ENCODE measurements at regions not wholly inside any gene's neighbourhood (a gene's known extent, or its start where the extent isn't known, plus 50 kb on each side); places are given as distances from the start of the nearest gene placed in this dataset.

DNA sequence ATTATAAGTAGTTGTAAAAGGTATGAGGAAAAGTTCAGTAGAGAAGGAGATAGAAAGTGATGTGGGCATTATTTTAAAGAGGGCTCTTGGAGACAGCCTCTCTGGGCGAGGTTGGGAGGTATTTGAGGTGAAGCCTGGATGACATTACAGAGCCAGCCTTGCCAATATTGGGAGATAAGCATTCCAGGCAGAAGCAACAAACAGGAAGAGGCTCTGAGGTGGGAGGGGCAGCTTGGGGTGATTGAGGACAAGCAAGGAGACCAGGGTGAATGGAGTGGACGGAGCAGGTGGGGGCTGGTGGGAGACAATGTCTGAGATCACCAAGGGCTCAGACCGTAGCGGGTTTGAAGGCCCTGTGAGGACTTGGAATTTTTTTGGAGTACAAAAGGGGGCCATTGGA, 87.3 kb downstream of the DYRK2 start:
- Histone ChIP-seq H3K4me1 (no peaks in the 10 kb centered on the region), H3K4me3 (no peak overlapping the region), H3K27ac (no peak overlapping the region), H3K9me3 (no peaks in the 10 kb centered on the region), H3K4me2 (no peak overlapping the region)
- TF ChIP-seq NR3C1 (IDR thresholded peaks at IDR 0.05), result no peak
- 65% methylated on average over 4 of the region's 4 CpGs for WGBS (ENCODE audit: missing lambda C conversion rate)
- no peak for DNase-seq (ENCODE audit: low read depth in 1 of 2, low spot score in 1 of 2)
- no peak for FAIRE-seq
- ChIA-PET CTCF (no interaction called here), POLR2A (no interaction called here)
- no peak for ATAC-seq

DNA sequence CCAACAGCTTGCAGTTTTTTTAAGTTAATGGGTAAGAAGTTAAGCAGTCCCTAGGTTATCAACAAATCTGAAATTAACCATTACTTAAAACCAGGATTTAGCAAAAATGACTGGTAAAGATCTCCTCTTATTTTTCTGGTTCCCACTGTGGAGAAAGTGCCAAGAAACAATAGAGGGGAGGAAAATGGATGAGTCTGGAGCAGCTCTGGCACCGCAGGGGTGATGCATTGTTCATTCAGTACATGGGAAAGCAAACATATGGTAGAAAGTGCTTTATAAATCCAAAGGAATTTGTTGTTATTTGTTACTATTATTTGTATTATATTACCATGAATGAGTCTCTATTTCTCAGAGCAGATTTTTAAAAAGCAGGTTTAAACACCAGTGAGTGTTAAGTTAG, 92.2 kb downstream of the DYRK2 start:
- DNase-seq (ENCODE audit: low read depth in 1 of 2, low spot score in 1 of 2) (no peak), FAIRE-seq (no peak), ATAC-seq (no peak)
- Histone ChIP-seq H3K4me1 (no peaks in the 10 kb centered on the region), H3K4me3 (no peak overlapping the region), H3K27ac (no peak overlapping the region), H3K4me2 (no peak overlapping the region), H3K9me3 (no peaks in the 10 kb centered on the region)
- ChIA-PET CTCF (no interaction called here), POLR2A (no interaction called here)
- TF ChIP-seq NR3C1 (IDR thresholded peaks at IDR 0.05) (no peak), HOXB13 (CRISPR knock-in tag; IDR thresholded peaks at IDR 0.05; ENCODE audit: low read depth) (no peak), BHLHE40 (IDR thresholded peaks at IDR 0.05; ENCODE audit: low read depth, low read length) (no peak), FOSB (CRISPR knock-in tag; IDR thresholded peaks at IDR 0.05) (no peak), FOSL2 (IDR thresholded peaks at IDR 0.05) (no peak), FOSL2 (CRISPR knock-in tag; IDR thresholded peaks at IDR 0.05) (no peak), KDM1A (IDR thresholded peaks at IDR 0.05; ENCODE audit: low read depth) (no peak), CHD4 (IDR thresholded peaks at IDR 0.05; ENCODE audit: borderline replicate concordance) (no peak), ESRRA (IDR thresholded peaks at IDR 0.05; ENCODE audit: borderline replicate concordance, low read length) (no peak), RARB (CRISPR knock-in tag; IDR thresholded peaks at IDR 0.05) (no peak), MAZ (IDR thresholded peaks at IDR 0.05; ENCODE audit: borderline replicate concordance, low read depth, low read length) (no peak), MYC (IDR thresholded peaks at IDR 0.05; ENCODE audit: borderline replicate concordance, low read length) (no peak), ZSCAN20 (CRISPR knock-in tag; IDR thresholded peaks at IDR 0.05) (no peak), JUNB (IDR thresholded peaks at IDR 0.05) (no peak), POLR2AphosphoS2 (conservative IDR thresholded peaks at IDR 0.05; ENCODE audit: low read length) (no peak), ZFP36 (IDR thresholded peaks at IDR 0.05; ENCODE audit: borderline replicate concordance, partially characterized antibody) (no peak), ZNF302 (CRISPR knock-in tag; IDR thresholded peaks at IDR 0.05) (no peak), CBX8 (IDR thresholded peaks at IDR 0.05) (no peak)
- TF ChIP-seq, protein P1, sequence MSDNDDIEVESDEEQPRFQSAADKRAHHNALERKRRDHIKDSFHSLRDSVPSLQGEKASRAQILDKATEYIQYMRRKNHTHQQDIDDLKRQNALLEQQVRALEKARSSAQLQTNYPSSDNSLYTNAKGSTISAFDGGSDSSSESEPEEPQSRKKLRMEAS (IDR thresholded peaks at IDR 0.05), result no peak
- TF ChIP-seq, protein P2, sequence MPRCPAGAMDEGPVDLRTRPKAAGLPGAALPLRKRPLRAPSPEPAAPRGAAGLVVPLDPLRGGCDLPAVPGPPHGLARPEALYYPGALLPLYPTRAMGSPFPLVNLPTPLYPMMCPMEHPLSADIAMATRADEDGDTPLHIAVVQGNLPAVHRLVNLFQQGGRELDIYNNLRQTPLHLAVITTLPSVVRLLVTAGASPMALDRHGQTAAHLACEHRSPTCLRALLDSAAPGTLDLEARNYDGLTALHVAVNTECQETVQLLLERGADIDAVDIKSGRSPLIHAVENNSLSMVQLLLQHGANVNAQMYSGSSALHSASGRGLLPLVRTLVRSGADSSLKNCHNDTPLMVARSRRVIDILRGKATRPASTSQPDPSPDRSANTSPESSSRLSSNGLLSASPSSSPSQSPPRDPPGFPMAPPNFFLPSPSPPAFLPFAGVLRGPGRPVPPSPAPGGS (IDR thresholded peaks at IDR 0.05), result no peak
- 48% methylated on average over 1 of the region's 1 CpG for WGBS (ENCODE audit: missing lambda C conversion rate)

DNA sequence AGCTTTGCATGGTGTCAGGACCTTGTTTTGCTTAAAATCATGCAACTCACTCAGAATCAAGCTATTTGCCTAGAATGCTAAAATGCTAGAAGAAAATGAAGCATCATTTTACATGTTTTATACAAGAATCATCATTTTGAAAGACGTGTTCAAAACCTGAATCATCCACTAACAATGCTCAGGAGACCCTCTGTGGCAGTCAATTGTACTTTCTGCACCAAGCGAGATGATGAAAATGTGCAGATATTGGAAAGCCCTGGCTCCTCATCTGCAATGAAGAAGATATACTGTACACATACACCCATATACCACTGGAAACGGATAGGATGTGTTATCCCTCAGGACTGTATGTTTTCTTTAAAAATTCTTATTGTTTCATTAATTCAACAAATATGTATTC, 92.7 kb downstream of the DYRK2 start:
- Histone ChIP-seq H3K27ac (no peak overlapping the region), H3K4me1 (no peaks in the 10 kb centered on the region), H3K4me2 (no peak overlapping the region), H3K9me3 (no peaks in the 10 kb centered on the region), H3K4me3 (no peak overlapping the region)
- DNase-seq (ENCODE audit: low read depth in 1 of 2, low spot score in 1 of 2) (no peak), ATAC-seq (no peak), FAIRE-seq (no peak)
- POLR2A ChIA-PET, result no interaction called here
- no peak for TF ChIP-seq HDAC2 (IDR thresholded peaks at IDR 0.05)
- TF ChIP-seq, protein P3, sequence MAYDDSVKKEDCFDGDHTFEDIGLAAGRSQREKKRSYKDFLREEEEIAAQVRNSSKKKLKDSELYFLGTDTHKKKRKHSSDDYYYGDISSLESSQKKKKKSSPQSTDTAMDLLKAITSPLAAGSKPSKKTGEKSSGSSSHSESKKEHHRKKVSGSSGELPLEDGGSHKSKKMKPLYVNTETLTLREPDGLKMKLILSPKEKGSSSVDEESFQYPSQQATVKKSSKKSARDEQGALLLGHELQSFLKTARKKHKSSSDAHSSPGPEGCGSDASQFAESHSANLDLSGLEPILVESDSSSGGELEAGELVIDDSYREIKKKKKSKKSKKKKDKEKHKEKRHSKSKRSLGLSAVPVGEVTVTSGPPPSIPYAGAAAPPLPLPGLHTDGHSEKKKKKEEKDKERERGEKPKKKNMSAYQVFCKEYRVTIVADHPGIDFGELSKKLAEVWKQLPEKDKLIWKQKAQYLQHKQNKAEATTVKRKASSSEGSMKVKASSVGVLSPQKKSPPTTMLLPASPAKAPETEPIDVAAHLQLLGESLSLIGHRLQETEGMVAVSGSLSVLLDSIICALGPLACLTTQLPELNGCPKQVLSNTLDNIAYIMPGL (CRISPR knock-in tag; IDR thresholded peaks at IDR 0.05; ENCODE audit: borderline replicate concordance), result no peak
- WGBS (ENCODE audit: missing lambda C conversion rate), result 64% methylated on average over 3 of the region's 3 CpGs
- CTCF ChIA-PET, result no interaction called here

Measured in A549 (cell line).